Vagina (tissue), 2 donors: ENCODE measurements at regions not wholly inside any gene's neighbourhood (a gene's known extent, or its start where the extent isn't known, plus 50 kb on each side); places are given as distances from the start of the nearest gene placed in this dataset.

Experiments used
- POLR2A ChIP-seq, 2 donors: fragments of 450-650 bp; IDR thresholded peaks; one replicate each; pipeline ENCODE4 v1.6.1; 2017; ENCODE audit warnings: antibody characterized with exemption in 2 of 2, mild to moderate bottlenecking in 2 of 2, moderate library complexity in 2 of 2
- POLR2AphosphoS5 ChIP-seq, 2 donors: sonication (generic); formaldehyde crosslinking; IDR thresholded peaks; one replicate each; pipeline ENCODE4 v1.9.0; 2017; ENCODE audit warnings: antibody characterized with exemption in 2 of 2, mild to moderate bottlenecking in 2 of 2, low read depth in 1 of 2; ENCODE audit not compliant: insufficient read depth in 1 of 2
- TF ChIP-seq, protein P1 (sequence below), 3 experiments: fragments of 450-650 bp in 2 of 3; fragments of 200-600 bp in 1 of 3; sonication (generic) in 1 of 3; IDR thresholded peaks; one replicate each; pipeline ENCODE4 v1.5.1; 2017 to 2019; ENCODE audit warnings: antibody characterized with exemption in 3 of 3, mild to moderate bottlenecking in 2 of 3, moderate library complexity in 2 of 3

DNA sequence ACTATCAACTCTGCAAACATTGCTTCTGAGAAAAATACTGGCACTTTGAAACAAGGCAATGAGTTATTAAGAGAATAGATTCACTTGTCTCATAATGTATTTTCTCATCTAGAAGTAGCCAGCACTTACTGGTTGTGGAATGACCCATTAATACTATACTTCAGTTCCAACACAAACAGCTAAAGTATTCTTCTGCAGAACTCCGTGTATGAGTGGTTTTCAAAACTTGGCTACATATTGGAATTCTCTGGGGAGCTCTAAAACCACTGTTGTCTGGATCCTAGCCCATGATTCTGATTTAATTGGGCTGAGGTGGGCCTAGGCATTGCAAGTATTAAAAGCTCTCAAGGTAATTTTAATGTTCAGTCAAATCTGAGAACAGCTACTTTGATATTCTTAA lies 1416.4 kb upstream of the RAG2 start:
- TF ChIP-seq POLR2A (IDR thresholded peaks at IDR 0.05) (no peak), POLR2AphosphoS5 (IDR thresholded peaks at IDR 0.05; ENCODE audit: insufficient read depth in 1 of 2, low read depth in 1 of 2) (no peak)
- TF ChIP-seq, protein P1, sequence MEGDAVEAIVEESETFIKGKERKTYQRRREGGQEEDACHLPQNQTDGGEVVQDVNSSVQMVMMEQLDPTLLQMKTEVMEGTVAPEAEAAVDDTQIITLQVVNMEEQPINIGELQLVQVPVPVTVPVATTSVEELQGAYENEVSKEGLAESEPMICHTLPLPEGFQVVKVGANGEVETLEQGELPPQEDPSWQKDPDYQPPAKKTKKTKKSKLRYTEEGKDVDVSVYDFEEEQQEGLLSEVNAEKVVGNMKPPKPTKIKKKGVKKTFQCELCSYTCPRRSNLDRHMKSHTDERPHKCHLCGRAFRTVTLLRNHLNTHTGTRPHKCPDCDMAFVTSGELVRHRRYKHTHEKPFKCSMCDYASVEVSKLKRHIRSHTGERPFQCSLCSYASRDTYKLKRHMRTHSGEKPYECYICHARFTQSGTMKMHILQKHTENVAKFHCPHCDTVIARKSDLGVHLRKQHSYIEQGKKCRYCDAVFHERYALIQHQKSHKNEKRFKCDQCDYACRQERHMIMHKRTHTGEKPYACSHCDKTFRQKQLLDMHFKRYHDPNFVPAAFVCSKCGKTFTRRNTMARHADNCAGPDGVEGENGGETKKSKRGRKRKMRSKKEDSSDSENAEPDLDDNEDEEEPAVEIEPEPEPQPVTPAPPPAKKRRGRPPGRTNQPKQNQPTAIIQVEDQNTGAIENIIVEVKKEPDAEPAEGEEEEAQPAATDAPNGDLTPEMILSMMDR (IDR thresholded peaks at IDR 0.05): no peak
